ENCODE measurements at regions not wholly inside any gene's neighbourhood (a gene's known extent, or its start where the extent isn't known, plus 50 kb on each side); places are given as distances from the start of the nearest gene placed in this dataset.

GRCh38 chr5:174521449-174521848 lies 202.9 kb upstream of the MSX2 start:
- TF ChIP-seq CTCF (IDR thresholded peaks at IDR 0.05; ENCODE audit: low read depth, low read length, missing input control): no peak
- no peak for TF ChIP-seq HNF4A (conservative IDR thresholded peaks at IDR 0.05)
